ENCODE measurements at regions not wholly inside any gene's neighbourhood (a gene's known extent, or its start where the extent isn't known, plus 50 kb on each side); places are given as distances from the start of the nearest gene placed in this dataset.

DNA sequence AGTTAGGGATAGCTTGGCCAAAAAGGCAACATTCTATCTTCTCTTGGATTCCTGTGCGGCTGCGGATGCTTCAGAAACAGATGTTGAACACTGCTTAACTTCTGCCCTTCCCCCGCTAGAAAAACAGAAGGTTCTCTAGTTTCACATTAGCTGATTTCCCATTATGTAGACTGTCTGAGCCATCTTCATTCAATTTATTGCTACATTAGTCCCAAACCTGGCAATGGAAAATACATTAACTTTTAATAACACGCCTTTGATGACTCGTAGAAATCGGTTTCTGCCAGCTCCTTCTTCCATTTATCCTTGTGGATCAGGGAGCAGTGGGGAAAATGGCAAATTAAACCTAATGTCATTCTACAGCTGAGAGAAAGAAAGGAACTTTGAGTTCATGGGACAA, 119.9 kb downstream of the SLC16A9 start:
- Histone ChIP-seq H2BK120ac (replicated peaks; ENCODE audit: low read depth, low read length) (no peak overlapping the region), H3K56ac (replicated peaks; ENCODE audit: insufficient read length, low read depth, low read length) (no peak overlapping the region), H3K79me1 (ENCODE audit: low read depth, low read length) (no peaks in the 10 kb centered on the region), H3K27ac (ENCODE audit: low read depth, low read length) (no peak overlapping the region), H3K79me2 (ENCODE audit: control insufficient read depth in 1 of 2, insufficient read depth in 2 of 2, low read length in 2 of 2) (no peaks in the 10 kb centered on the region), H4K5ac (ENCODE audit: insufficient read length, low read depth, low read length) (no peak overlapping the region), H3K14ac (ENCODE audit: insufficient read length) (no peak overlapping the region), H3K23ac (ENCODE audit: insufficient read length) (no peak overlapping the region), H2BK12ac (ENCODE audit: low read depth, low read length) (no peak overlapping the region), H4K20me1 (replicated peaks in 1 of 2; ENCODE audit: control insufficient read depth in 1 of 2, insufficient read depth in 2 of 2, low read length in 2 of 2) (no peaks in the 10 kb centered on the region), H3K4me3 (ENCODE audit: extremely low read depth in 1 of 4, insufficient read depth in 2 of 4, low read depth in 3 of 4, low read length in 4 of 4) (no peak overlapping the region), H3K36me3 (ENCODE audit: control insufficient read depth in 2 of 4, insufficient read depth in 4 of 4, low read length in 3 of 4) (no peaks in the 10 kb centered on the region), H4K91ac (replicated peaks; ENCODE audit: insufficient read length, low read length) (no peak overlapping the region), H2BK15ac (ENCODE audit: low read length) (no peak overlapping the region), H2BK20ac (ENCODE audit: low read length) (no peak overlapping the region), H3K9me3 (ENCODE audit: insufficient read depth in 2 of 2, low read depth in 1 of 2, low read length in 1 of 2) (no peaks in the 10 kb centered on the region), H2BK5ac (ENCODE audit: low read depth, low read length) (no peak overlapping the region), H3K4ac (replicated peaks; ENCODE audit: insufficient read length, low read depth, low read length) (no peak overlapping the region), H3K27me3 (replicated peaks in 1 of 4; ENCODE audit: control insufficient read depth in 3 of 4, extremely low read depth in 1 of 4, insufficient read depth in 3 of 4, low read length in 3 of 4) (no peaks in the 10 kb centered on the region), H3K18ac (ENCODE audit: extremely low read depth, low read length) (no peak overlapping the region), H3K9ac (replicated peaks in 1 of 4; ENCODE audit: extremely low read depth in 1 of 4, low read depth in 3 of 4, low read length in 3 of 4) (no peak overlapping the region), H2AK5ac (ENCODE audit: low read depth, low read length) (no peak overlapping the region), H3K4me1 (replicated peaks in 1 of 4; ENCODE audit: control insufficient read depth in 3 of 4, insufficient read depth in 4 of 4, low read length in 3 of 4) (no peaks in the 10 kb centered on the region; a peak in 1 of 7 replicates), H4K8ac (ENCODE audit: extremely low read depth, insufficient read depth, low read length) (no peak overlapping the region), H3K23me2 (ENCODE audit: low read depth, low read length) (0 out of 2 replicates have a peak, but pooled peaks cover 1% of the 10 kb centered on the region), H2AFZ (ENCODE audit: low read length) (no peak overlapping the region), H3K4me2 (ENCODE audit: insufficient read depth in 1 of 2, low read depth in 2 of 2, low read length in 2 of 2) (no peak overlapping the region)
- no peak for TF ChIP-seq SUZ12 (IDR thresholded peaks at IDR 0.05; ENCODE audit: low read length)
- TF ChIP-seq EGR1 (IDR thresholded peaks at IDR 0.05; ENCODE audit: borderline replicate concordance, low read depth, low read length): no peak
- no peak for FAIRE-seq
- no peak for DNase-seq (ENCODE audit: low read depth in 1 of 2, low spot score in 2 of 2)
- ChIA-PET POLR2A (ENCODE audit: partially characterized antibody) (no interaction called here), CTCF (ENCODE audit: partially characterized antibody) (interaction anchor here (1.2 to 4.8 kb wide), 4 partner anchors 10 to 202 kb away, joined by 4 to 26 read pairs (median 5); no protein-coding TSS in a partner anchor)
- WGBS, 2 experiments (ENCODE audit: extremely low coverage in 1 of 2, insufficient coverage in 1 of 2, insufficient read length in 1 of 2, insufficient replicate concordance in 2 of 2, low coverage in 1 of 2, low lambda C conversion rate in 2 of 2, missing lambda C conversion rate in 1 of 2): 86% methylated on average over 6 of the region's 6 CpGs; no CpG with 5 or more reads in 1 of the 2 experiments
